GM23338 (cell line): ENCODE measurements at regions not wholly inside any gene's neighbourhood (a gene's known extent, or its start where the extent isn't known, plus 50 kb on each side); places are given as distances from the start of the nearest gene placed in this dataset.
"Not testable (repeated sequence)": the region's sequence is repeated elsewhere in the genome, so short reads cannot be mapped to it uniquely, and the experiment has no call there.

Source experiments
- ATAC-seq: fragments of 200-7000 bp; cut with Tn5 transposase; 3 replicates; pipeline ENCODE4 v1.9.1; 2020
- DNase-seq: peaks from one replicate; pipeline ENCODE4 v3.0.0-alpha.2; 2015; ENCODE audit warnings: low spot score
- H2AFZ ChIP-seq: fragments of 200-600 bp; sonication (generic); 2 replicates; pipeline ENCODE4 v1.8.0; 2016; ENCODE audit warnings: antibody characterized with exemption, mild to moderate bottlenecking, moderate library complexity
- H3F3A ChIP-seq: fragments of 200-600 bp; sonication (generic); replicated peaks from 2 replicates; pipeline ENCODE4 v1.8.0; 2017; ENCODE audit warnings: antibody characterized with exemption, mixed run types, low read depth
- H3K27ac ChIP-seq: fragments of 200-600 bp; sonication (generic); 2 replicates; pipeline ENCODE4 v1.6.1; 2016; ENCODE audit warnings: low read depth
- H3K27me3 ChIP-seq: fragments of 200-600 bp; sonication (generic); 2 replicates; pipeline ENCODE4 v1.8.0; 2016; ENCODE audit warnings: mild to moderate bottlenecking, mixed run types, moderate library complexity; ENCODE audit not compliant: insufficient read depth
- H3K36me3 ChIP-seq: fragments of 200-600 bp; sonication (generic); 2 replicates; pipeline ENCODE4 v1.8.0; 2016; ENCODE audit warnings: mild to moderate bottlenecking; ENCODE audit not compliant: insufficient read depth
- H3K4me1 ChIP-seq: fragments of 200-600 bp; sonication (generic); 2 replicates; pipeline ENCODE4 v1.8.0; 2016; ENCODE audit warnings: mild to moderate bottlenecking, moderate library complexity; ENCODE audit not compliant: insufficient read depth
- H3K4me2 ChIP-seq: fragments of 200-600 bp; sonication (generic); 2 replicates; pipeline ENCODE4 v1.7.1; 2017; ENCODE audit warnings: mixed run types
- H3K4me3 ChIP-seq: fragments of 200-600 bp; sonication (generic); 2 replicates; pipeline ENCODE4 v1.6.1; 2016; ENCODE audit warnings: mixed run types
- H3K79me2 ChIP-seq: fragments of 200-600 bp; sonication (generic); replicated peaks from 2 replicates; pipeline ENCODE4 v1.8.0; 2017; ENCODE audit warnings: mild to moderate bottlenecking; ENCODE audit not compliant: insufficient read depth
- H3K9me2 ChIP-seq: fragments of 200-600 bp; sonication (generic); 2 replicates; pipeline ENCODE4 v1.8.0; 2017; ENCODE audit not compliant: insufficient read depth
- H4K20me1 ChIP-seq: fragments of 200-600 bp; sonication (generic); replicated peaks from 2 replicates; pipeline ENCODE4 v1.8.0; 2017; ENCODE audit warnings: mild to moderate bottlenecking; ENCODE audit not compliant: insufficient read depth
- H3K27ac Mint-ChIP-seq: 2 replicates; pipeline ENCODE4 v1.8.0; 2020; ENCODE audit warnings: inconsistent platforms, mild to moderate bottlenecking, moderate library complexity, mixed read lengths
- H3K27me3 Mint-ChIP-seq: 3 replicates; pipeline ENCODE4 v1.8.0; 2022; ENCODE audit warnings: low read depth, mild to moderate bottlenecking, moderate library complexity, mixed read lengths, inconsistent platforms; ENCODE audit not compliant: insufficient read depth, poor library complexity
- H3K36me3 Mint-ChIP-seq: 3 replicates; pipeline ENCODE4 v1.8.0; 2021; ENCODE audit warnings: low read depth, mild to moderate bottlenecking, inconsistent platforms, moderate library complexity, mixed read lengths
- H3K4me1 Mint-ChIP-seq: 3 replicates; pipeline ENCODE4 v1.8.0; 2020; ENCODE audit warnings: mild to moderate bottlenecking, inconsistent platforms, mixed read lengths
- H3K4me3 Mint-ChIP-seq: 3 replicates; pipeline ENCODE4 v1.8.0; 2021; ENCODE audit warnings: moderate library complexity, mild to moderate bottlenecking, inconsistent platforms, mixed read lengths
- H3K9me3 Mint-ChIP-seq: 3 replicates; pipeline ENCODE4 v1.8.0; 2020; ENCODE audit warnings: moderate library complexity, mild to moderate bottlenecking, inconsistent platforms, mixed read lengths
- CTCF ChIP-seq, 2 experiments: fragments of 200-600 bp in 1 of 2; sonication (generic) in 1 of 2; conservative IDR thresholded peaks; 2 replicates each; pipeline versions ENCODE4 v1.5.1 to v1.6.1; 2016 to 2017; ENCODE audit warnings: antibody characterized with exemption in 2 of 2, low read depth in 2 of 2, mild to moderate bottlenecking in 2 of 2, moderate library complexity in 1 of 2
- EZH2 ChIP-seq: fragments of 200-600 bp; sonication (generic); IDR thresholded peaks from one replicate; pipeline ENCODE4 v1.8.0; 2017; ENCODE audit warnings: antibody characterized with exemption, mild to moderate bottlenecking, low read depth; ENCODE audit not compliant: unreplicated experiment
- JUNB ChIP-seq: IDR thresholded peaks from one replicate; pipeline ENCODE4 v1.6.1; 2016; ENCODE audit warnings: antibody characterized with exemption; ENCODE audit not compliant: unreplicated experiment
- NANOG ChIP-seq: IDR thresholded peaks from 2 replicates; pipeline ENCODE4 v1.6.1; 2016; ENCODE audit warnings: antibody characterized with exemption, borderline replicate concordance
- POLR2AphosphoS5 ChIP-seq: IDR thresholded peaks from 2 replicates; pipeline ENCODE4 v1.6.1; 2016; ENCODE audit warnings: antibody characterized with exemption, low read depth
- ZNF114 ChIP-seq: fragments of 250-450 bp; sonication (Bioruptor Pico); IDR thresholded peaks from 2 replicates; pipeline ENCODE4 v1.5.0; 2020; ENCODE audit warnings: mild to moderate bottlenecking, moderate library complexity
- ZNF331 ChIP-seq: fragments of 250-450 bp; sonication (Bioruptor Pico); IDR thresholded peaks from 2 replicates; pipeline ENCODE4 v1.5.0; 2020; ENCODE audit warnings: low read depth, mild to moderate bottlenecking, moderate library complexity

GRCh38 chr6:147449405-147450161 is 58.9 kb upstream of the SAMD5 start:
- no peak for ATAC-seq
- peaks cover 3% of the 10 kb centered on the region; the same call in 1 of the 3 replicates for H3K36me3 Mint-ChIP-seq
- H3K27ac Mint-ChIP-seq, result no peak overlapping the region
- Histone ChIP-seq H3K36me3 (no peaks in the 10 kb centered on the region), H3K27ac (no peak overlapping the region), H2AFZ (no peak overlapping the region), H3K27me3 (peaks cover 30% of the 10 kb centered on the region), H3F3A (no peaks in the 10 kb centered on the region), H4K20me1 (no peaks in the 10 kb centered on the region), H3K4me3 (no peak overlapping the region), H3K79me2 (no peaks in the 10 kb centered on the region), H3K4me1 (peaks cover 48% of the 10 kb centered on the region), H3K4me2 (peak overlapping the region; percentile 40; the same call in 1 of the 2 replicates), H3K9me2 (peaks cover 8% of the 10 kb centered on the region)
- H3K4me3 Mint-ChIP-seq, result no peak overlapping the region
- H3K27me3 Mint-ChIP-seq, result peaks cover 13% of the 10 kb centered on the region
- TF ChIP-seq ZNF114 (CRISPR knock-in tag) (no peak), JUNB (no peak), EZH2 (no peak)
- peaks cover 51% of the 10 kb centered on the region for H3K4me1 Mint-ChIP-seq
- H3K9me3 Mint-ChIP-seq, result peaks cover 4% of the 10 kb centered on the region; the same call in 2 of the 3 replicates
- no peak for DNase-seq

GRCh38 chr6:147453361-147453760 is 55.1 kb upstream of the SAMD5 start:
- Histone ChIP-seq H3K4me2 (0 out of 2 replicates have a peak overlapping the region, but pooled peaks have one; percentile 6), H3F3A (no peaks in the 10 kb centered on the region), H3K9me2 (peaks cover 8% of the 10 kb centered on the region), H3K27ac (no peak overlapping the region), H3K79me2 (no peaks in the 10 kb centered on the region), H2AFZ (no peak overlapping the region), H3K4me1 (peaks cover 27% of the 10 kb centered on the region), H3K36me3 (no peaks in the 10 kb centered on the region), H4K20me1 (no peaks in the 10 kb centered on the region), H3K27me3 (no peaks in the 10 kb centered on the region), H3K4me3 (no peak overlapping the region)
- Mint-ChIP-seq H3K4me3 (no peak overlapping the region), H3K36me3 (peaks cover 3% of the 10 kb centered on the region; the same call in 1 of the 3 replicates), H3K27ac (no peak overlapping the region), H3K27me3 (peaks cover 6% of the 10 kb centered on the region), H3K4me1 (peaks cover 29% of the 10 kb centered on the region), H3K9me3 (peaks cover 4% of the 10 kb centered on the region; the same call in 2 of the 3 replicates)
- DNase-seq (no peak), ATAC-seq (no peak)
- TF ChIP-seq POLR2AphosphoS5, result no peak
- TF ChIP-seq CTCF (conservative IDR thresholded peaks at IDR 0.05; ENCODE audit: low read depth in 2 of 2), result no peak
- TF ChIP-seq ZNF331 (CRISPR knock-in tag), result no peak
- no peak for TF ChIP-seq NANOG
- no peak for TF ChIP-seq EZH2

- H3K9me2 ChIP-seq, H3F3A ChIP-seq, H2AFZ ChIP-seq, H3K4me3 ChIP-seq, ATAC-seq, H3K36me3 ChIP-seq, DNase-seq, H3K79me2 ChIP-seq, H3K27me3 Mint-ChIP-seq, H3K4me3 Mint-ChIP-seq, H3K27ac Mint-ChIP-seq, H3K4me2 ChIP-seq, H3K27me3 ChIP-seq, H3K9me3 Mint-ChIP-seq, H3K27ac ChIP-seq, H4K20me1 ChIP-seq, H3K36me3 Mint-ChIP-seq: not testable (repeated sequence)
- peaks cover 25% of the 10 kb centered on the region for H3K4me1 ChIP-seq
- H3K4me1 Mint-ChIP-seq, result peaks cover 19% of the 10 kb centered on the region
These were observed 53.6 kb upstream of the SAMD5 start for GRCh38 chr6:147454862-147455261.
